Upper lobe of left lung (tissue), 6 donors: ENCODE measurements at regions not wholly inside any gene's neighbourhood (a gene's known extent, or its start where the extent isn't known, plus 50 kb on each side); places are given as distances from the start of the nearest gene placed in this dataset.

Experiments
- ATAC-seq, 2 donors: fragments of 200-7000 bp; cut with Tn5 transposase; one replicate each; pipeline ENCODE4 v1.9.1; 2022; ENCODE audit warnings: mild to moderate bottlenecking in 2 of 2, moderate library complexity in 2 of 2; ENCODE audit not compliant: low FRiP score in 2 of 2
- DNase-seq, 2 donors: peaks; one replicate each; pipeline ENCODE4 v3.0.0-alpha.2; 2019 to 2020
- H3K27ac ChIP-seq, 4 donors: fragments of 200-600 bp; sonication (generic); one replicate each; pipeline ENCODE4 v1.5.1; 2016 to 2019
- H3K27me3 ChIP-seq, 4 donors: fragments of 200-600 bp; sonication (generic); one replicate each; pipeline ENCODE4 v1.5.1; 2017 to 2019
- H3K36me3 ChIP-seq, 4 donors: fragments of 200-600 bp; sonication (generic); one replicate each; pipeline ENCODE4 v1.5.1; 2016 to 2019
- H3K4me1 ChIP-seq, 4 donors: fragments of 200-600 bp; sonication (generic); one replicate each; pipeline ENCODE4 v1.5.1; 2018 to 2019
- H3K4me3 ChIP-seq, 4 donors: fragments of 200-600 bp; sonication (generic); one replicate each; pipeline ENCODE4 v1.5.1; 2017 to 2019; ENCODE audit warnings: mild to moderate bottlenecking in 2 of 4, moderate library complexity in 1 of 4
- H3K9me3 ChIP-seq, 4 donors: fragments of 200-600 bp; sonication (generic); one replicate each; pipeline ENCODE4 v1.5.1; 2018 to 2019
- CTCF ChIP-seq, 6 experiments: fragments of 450-650 bp in 4 of 6; fragments of 200-600 bp in 2 of 6; sonication (generic) in 2 of 6; IDR thresholded peaks; one replicate each; pipeline ENCODE4 v1.5.1; 2016 to 2019; ENCODE audit warnings: antibody characterized with exemption in 6 of 6
- EP300 ChIP-seq, 4 donors: sonication (generic); formaldehyde crosslinking; IDR thresholded peaks; one replicate each; pipeline ENCODE4 v1.5.1; 2017; ENCODE audit warnings: antibody characterized with exemption in 4 of 4, control low read depth in 2 of 4
- POLR2A ChIP-seq, 4 donors: fragments of 450-650 bp; IDR thresholded peaks; one replicate each; pipeline ENCODE4 v1.5.1; 2016 to 2017; ENCODE audit warnings: antibody characterized with exemption in 4 of 4, mild to moderate bottlenecking in 2 of 4
- POLR2AphosphoS5 ChIP-seq, 2 donors: sonication (generic); formaldehyde crosslinking; IDR thresholded peaks; one replicate each; pipeline ENCODE4 v1.5.1; 2017; ENCODE audit warnings: antibody characterized with exemption in 2 of 2
- WGBS, 2 donors: methylation state at CpG; one replicate each; pipeline ENCODE4 v1.1.5; 2017 to 2018; 5-methylcytosine and 5-hydroxymethylcytosine counted together
- donor health status: DM: no; HTN: no; CAD: no; lungs with moderate emphysema.
- donor health status: DM: no; HTN: yes; CAD: no; lungs with severe emphysema.

- ATAC-seq (no peak), DNase-seq (no peak)
- H3K4me1 ChIP-seq: no peaks in the 10 kb centered on the region
- 53 to 81% methylated on average over 2 of the region's 2 CpGs for WGBS, 2 donors
- no peaks in the 10 kb centered on the region for H3K9me3 ChIP-seq
- TF ChIP-seq POLR2AphosphoS5 (IDR thresholded peaks at IDR 0.05) (no peak), POLR2A (IDR thresholded peaks at IDR 0.05) (no peak), EP300 (IDR thresholded peaks at IDR 0.05) (no peak), CTCF (IDR thresholded peaks at IDR 0.05) (no peak)
- H3K27me3 ChIP-seq: no peaks in the 10 kb centered on the region
- H3K4me3 ChIP-seq: no peak overlapping the region
- no peaks in the 10 kb centered on the region for H3K36me3 ChIP-seq
- H3K27ac ChIP-seq: no peak overlapping the region
Measured at GRCh38 chr2:65715323-65715722, 282.9 kb upstream of the SPRED2 start.

- Histone ChIP-seq H3K4me1 (no peaks in the 10 kb centered on the region), H3K9me3 (no peaks in the 10 kb centered on the region), H3K27me3 (no peaks in the 10 kb centered on the region), H3K36me3 (no peaks in the 10 kb centered on the region), H3K4me3 (no peak overlapping the region), H3K27ac (no peak overlapping the region)
- WGBS, 2 donors: 44 to 48% methylated on average over 1 of the region's 1 CpG
- TF ChIP-seq EP300 (IDR thresholded peaks at IDR 0.05) (no peak), POLR2AphosphoS5 (IDR thresholded peaks at IDR 0.05) (no peak), CTCF (IDR thresholded peaks at IDR 0.05) (no peak), POLR2A (IDR thresholded peaks at IDR 0.05) (no peak)
- ATAC-seq: no peak
- no peak for DNase-seq
Measured at GRCh38 chr2:65714866-65715265, 282.5 kb upstream of the SPRED2 start.

GRCh38 chr2:65711863-65712262 lies 279.5 kb upstream of the SPRED2 start:
- TF ChIP-seq POLR2AphosphoS5 (IDR thresholded peaks at IDR 0.05): no peak
- no peak for TF ChIP-seq CTCF (IDR thresholded peaks at IDR 0.05)
- TF ChIP-seq EP300 (IDR thresholded peaks at IDR 0.05): no peak
- TF ChIP-seq POLR2A (IDR thresholded peaks at IDR 0.05): no peak
- H3K4me1 ChIP-seq: peaks cover 0 to 3% (median 0%) of the 10 kb centered on the region in 4 donors
- WGBS, 2 donors: 32 to 50% methylated on average over 1 of the region's 1 CpG

GRCh38 chr2:65710779-65711295 lies 278.4 kb upstream of the SPRED2 start:
- ATAC-seq (peak in 1 of 2 donors; percentile 72), DNase-seq (peak in 1 of 2 donors; percentile 30)
- Histone ChIP-seq H3K4me1 (peaks cover 0 to 3% (median 0%) of the 10 kb centered on the region in 4 donors), H3K27me3 (no peaks in the 10 kb centered on the region), H3K36me3 (no peaks in the 10 kb centered on the region), H3K4me3 (no peak overlapping the region), H3K9me3 (no peaks in the 10 kb centered on the region), H3K27ac (no peak overlapping the region)
- WGBS, 2 donors: 56 to 67% methylated on average over 2 of the region's 2 CpGs
- TF ChIP-seq CTCF (IDR thresholded peaks at IDR 0.05): peak in 2 of 6 experiments; percentile 22 to 28
- TF ChIP-seq POLR2A (IDR thresholded peaks at IDR 0.05): no peak

More at GRCh38 chr2:65711863-65712262, 279.5 kb upstream of the SPRED2 start:
- ATAC-seq: no peak
- Histone ChIP-seq H3K4me3 (no peak overlapping the region), H3K27ac (no peak overlapping the region), H3K9me3 (no peaks in the 10 kb centered on the region), H3K27me3 (no peaks in the 10 kb centered on the region), H3K36me3 (no peaks in the 10 kb centered on the region)
- DNase-seq: no peak

GRCh38 chr2:65710356-65710755 lies 278.0 kb upstream of the SPRED2 start:
- Histone ChIP-seq H3K27me3 (no peaks in the 10 kb centered on the region), H3K27ac (no peak overlapping the region), H3K4me3 (no peak overlapping the region), H3K9me3 (no peaks in the 10 kb centered on the region), H3K4me1 (peaks cover 0 to 3% (median 0%) of the 10 kb centered on the region in 4 donors), H3K36me3 (no peaks in the 10 kb centered on the region)
- WGBS, 2 donors: 79 to 92% methylated on average over 5 of the region's 5 CpGs
- no peak for DNase-seq
- no peak for TF ChIP-seq POLR2AphosphoS5 (IDR thresholded peaks at IDR 0.05)
- no peak for TF ChIP-seq EP300 (IDR thresholded peaks at IDR 0.05)
- no peak for TF ChIP-seq POLR2A (IDR thresholded peaks at IDR 0.05)
- no peak for TF ChIP-seq CTCF (IDR thresholded peaks at IDR 0.05)
- ATAC-seq: no peak
